CD14-positive monocyte (primary cell): ENCODE measurements at regions not wholly inside any gene's neighbourhood (a gene's known extent, or its start where the extent isn't known, plus 50 kb on each side); places are given as distances from the start of the nearest gene placed in this dataset.

Experiments used
- DNase-seq, 3 donors: peaks; one replicate each; pipeline ENCODE4 v3.0.0-alpha.2; 2011 to 2022
- H2AFZ ChIP-seq: 2 replicates; pipeline ENCODE4 v1.6.0; 2012; ENCODE audit warnings: mild to moderate bottlenecking, low read depth, low read length, inconsistent platforms; ENCODE audit not compliant: insufficient read depth, poor library complexity, severe bottlenecking
- H3K27ac ChIP-seq, 2 donors: 1 replicate in 1 of 2; 2 replicates in 1 of 2; pipeline ENCODE4 v1.5.1; 2012 to 2013; ENCODE audit warnings: low read length in 2 of 2, control low read depth in 1 of 2, inconsistent platforms in 1 of 2, low read depth in 1 of 2, mild to moderate bottlenecking in 1 of 2
- H3K27me3 ChIP-seq, 2 donors: one replicate each; pipeline versions ENCODE4 v1.6.0 to v1.6.1; 2011 to 2013; ENCODE audit warnings: low read length in 2 of 2; ENCODE audit not compliant: control insufficient read depth in 2 of 2, insufficient read depth in 2 of 2
- H3K36me3 ChIP-seq, 2 donors: replicated peaks in 1 of 2; 1 replicate in 1 of 2; 2 replicates in 1 of 2; pipeline versions ENCODE4 v1.5.1 to v1.6.1; 2012 to 2013; ENCODE audit warnings: low read length in 2 of 2, control low read depth in 1 of 2, inconsistent platforms in 1 of 2, mild to moderate bottlenecking in 1 of 2; ENCODE audit not compliant: insufficient read depth in 2 of 2, control insufficient read depth in 1 of 2
- H3K4me1 ChIP-seq, 2 donors: 1 replicate in 1 of 2; 2 replicates in 1 of 2; pipeline versions ENCODE4 v1.5.1 to v1.6.1; 2012 to 2013; ENCODE audit warnings: low read length in 2 of 2, control low read depth in 1 of 2, inconsistent platforms in 1 of 2, mild to moderate bottlenecking in 1 of 2, moderate library complexity in 1 of 2; ENCODE audit not compliant: insufficient read depth in 2 of 2, control insufficient read depth in 1 of 2
- H3K4me2 ChIP-seq: replicated peaks from 2 replicates; pipeline ENCODE3; 2012; ENCODE audit warnings: low read length, moderate library complexity, mild to moderate bottlenecking; ENCODE audit not compliant: poor library complexity, severe bottlenecking; ENCODE audit errors: extremely low read depth
- H3K4me3 ChIP-seq, 3 experiments: fragments of 200-600 bp in 1 of 3; sonication (generic) in 1 of 3; replicated peaks in 1 of 3; 1 replicate in 2 of 3; 2 replicates in 1 of 3; pipeline ENCODE4 v1.5.1; 2011 to 2013; ENCODE audit warnings: low read length in 3 of 3, mild to moderate bottlenecking in 3 of 3, control low read depth in 2 of 3, low read depth in 2 of 3, inconsistent platforms in 1 of 3, moderate library complexity in 1 of 3
- H3K79me2 ChIP-seq: 2 replicates; pipeline ENCODE4 v1.6.0; 2012; ENCODE audit warnings: mild to moderate bottlenecking, control low read depth, inconsistent platforms, low read length, moderate library complexity; ENCODE audit not compliant: insufficient read depth
- H3K9ac ChIP-seq: 2 replicates; pipeline ENCODE4 v1.6.0; 2017; ENCODE audit warnings: low read length, mild to moderate bottlenecking; ENCODE audit not compliant: insufficient read depth, poor library complexity, severe bottlenecking
- H3K9me3 ChIP-seq, 2 donors: replicated peaks in 1 of 2; 1 replicate in 1 of 2; 2 replicates in 1 of 2; pipeline versions ENCODE4 v1.5.1 to v1.6.1; 2012 to 2013; ENCODE audit warnings: low read length in 2 of 2, control low read depth in 1 of 2; ENCODE audit not compliant: control insufficient read depth in 1 of 2, insufficient read depth in 1 of 2
- H4K20me1 ChIP-seq: 2 replicates; pipeline ENCODE4 v1.6.0; 2012; ENCODE audit warnings: mild to moderate bottlenecking, low read length, control low read depth, moderate library complexity; ENCODE audit not compliant: insufficient read depth
- H3K27ac Mint-ChIP-seq, 7 donors: one replicate each; pipeline ENCODE4 v1.8.0; 2020; ENCODE audit warnings: mild to moderate bottlenecking in 7 of 7, mixed read lengths in 7 of 7, moderate library complexity in 6 of 7, inconsistent platforms in 2 of 7
- H3K27me3 Mint-ChIP-seq, 3 donors: one replicate each; pipeline ENCODE4 v1.8.0; 2021 to 2022; ENCODE audit warnings: low read depth in 3 of 3, mild to moderate bottlenecking in 3 of 3, mixed read lengths in 3 of 3, moderate library complexity in 3 of 3, inconsistent platforms in 1 of 3
- H3K36me3 Mint-ChIP-seq, 2 donors: one replicate each; pipeline ENCODE4 v1.8.0; 2020; ENCODE audit warnings: mixed read lengths in 2 of 2, inconsistent platforms in 1 of 2, mild to moderate bottlenecking in 1 of 2
- H3K4me1 Mint-ChIP-seq: one replicate; pipeline ENCODE4 v1.8.0; 2020; ENCODE audit warnings: mild to moderate bottlenecking, mixed read lengths
- H3K4me3 Mint-ChIP-seq, 2 donors: one replicate each; pipeline ENCODE4 v1.8.0; 2020; ENCODE audit warnings: mild to moderate bottlenecking in 2 of 2, mixed read lengths in 2 of 2, moderate library complexity in 1 of 2
- H3K9me3 Mint-ChIP-seq, 7 donors: one replicate each; pipeline ENCODE4 v1.8.0; 2020 to 2022; ENCODE audit warnings: mixed read lengths in 7 of 7, mild to moderate bottlenecking in 6 of 7, moderate library complexity in 6 of 7, inconsistent platforms in 2 of 7
- CTCF ChIP-seq: fragments of 200-600 bp; IDR thresholded peaks from one replicate; pipeline ENCODE4 v1.8.0; 2022; ENCODE audit warnings: antibody characterized with exemption, mild to moderate bottlenecking
- WGBS: methylation state at CpG from one replicate; pipeline ENCODE4 v1.1.5; 2013; ENCODE audit warnings: missing lambda C conversion rate; ENCODE audit not compliant: insufficient coverage; 5-methylcytosine and 5-hydroxymethylcytosine counted together
- intact Hi-C, 2 donors: fragments of 100-400 bp; cut with micrococcal nuclease; formaldehyde crosslinking; loops; one replicate each; pipeline versions ENCODE4 v1.15.0 to v1.15.1; 2023

- Histone ChIP-seq H3K4me3 (no peak overlapping the region), H3K36me3 (no peaks in the 10 kb centered on the region), H3K9ac (no peak overlapping the region), H3K79me2 (no peaks in the 10 kb centered on the region), H4K20me1 (no peaks in the 10 kb centered on the region), H3K27me3 (no peaks in the 10 kb centered on the region), H3K27ac (no peak overlapping the region), H3K4me1 (no peaks in the 10 kb centered on the region), H2AFZ (no peak overlapping the region), H3K4me2 (no peak overlapping the region), H3K9me3 (peaks cover 0 to 3% of the 10 kb centered on the region in 2 donors)
- no peak for DNase-seq
- WGBS, result 93% methylated on average over 3 of the region's 3 CpGs
- intact Hi-C loops, result no loop called here
- Mint-ChIP-seq H3K4me3 (no peak overlapping the region), H3K9me3 (peaks cover 2 to 12% (median 6%) of the 10 kb centered on the region in 7 donors), H3K4me1 (peaks cover 2% of the 10 kb centered on the region), H3K36me3 (no peaks in the 10 kb centered on the region), H3K27ac (no peak overlapping the region), H3K27me3 (peaks cover 0 to 12% (median 7%) of the 10 kb centered on the region in 3 donors)
- no peak for TF ChIP-seq CTCF
Measured at GRCh38 chr7:35467456-35467978, 213.6 kb upstream of the TBX20 start.

- Histone ChIP-seq H3K27me3 (no peaks in the 10 kb centered on the region), H3K9me3 (peaks cover 0 to 13% of the 10 kb centered on the region in 2 donors), H3K4me1 (no peaks in the 10 kb centered on the region), H3K4me2 (no peak overlapping the region), H3K36me3 (no peaks in the 10 kb centered on the region), H3K27ac (no peak overlapping the region), H2AFZ (no peak overlapping the region), H3K79me2 (no peaks in the 10 kb centered on the region), H3K9ac (no peak overlapping the region), H3K4me3 (no peak overlapping the region), H4K20me1 (no peaks in the 10 kb centered on the region)
- peaks cover 0 to 11% (median 7%) of the 10 kb centered on the region in 3 donors for H3K27me3 Mint-ChIP-seq
- no peak overlapping the region for H3K27ac Mint-ChIP-seq
- peaks cover 2% of the 10 kb centered on the region for H3K4me1 Mint-ChIP-seq
- no peak for DNase-seq
- H3K4me3 Mint-ChIP-seq, result no peak overlapping the region
- intact Hi-C loops, result no loop called here
- no peak for TF ChIP-seq CTCF
- H3K9me3 Mint-ChIP-seq, result peaks cover 7 to 18% (median 7%) of the 10 kb centered on the region in 7 donors
- no peaks in the 10 kb centered on the region for H3K36me3 Mint-ChIP-seq
- WGBS, result 83% methylated on average over 13 of the region's 18 CpGs
Measured at GRCh38 chr7:35465791-35466336, 212.0 kb upstream of the TBX20 start.
